HG03175 (cell line): ENCODE measurements at regions not wholly inside any gene's neighbourhood (a gene's known extent, or its start where the extent isn't known, plus 50 kb on each side); places are given as distances from the start of the nearest gene placed in this dataset.
"Not testable (repeated sequence)": the region's sequence is repeated elsewhere in the genome, so short reads cannot be mapped to it uniquely, and the experiment has no call there.

Experiments used
- ATAC-seq: cut with Tn5 transposase; IDR thresholded peaks from one replicate; pipeline ENCODE4 v1.9.1; 2021; ENCODE audit warnings: mild to moderate bottlenecking, moderate library complexity; ENCODE audit not compliant: unreplicated experiment

GRCh38 chr13:61358599-61358998 is 57.0 kb downstream of the PCDH20 start:
- no peak for ATAC-seq

GRCh38 chr13:61350341-61350740 is 65.3 kb downstream of the PCDH20 start:
- ATAC-seq = no peak

GRCh38 chr13:61339054-61339621 is 76.5 kb downstream of the PCDH20 start:
- no peak for ATAC-seq

- ATAC-seq = no peak
Observed at GRCh38 chr13:61316647-61317046, 99.0 kb downstream of the PCDH20 start.

GRCh38 chr13:61294467-61295191 is 121.0 kb downstream of the PCDH20 start:
- ATAC-seq = no peak

- ATAC-seq = no peak
Observed at GRCh38 chr13:61286148-61286745, 129.4 kb downstream of the PCDH20 start.

- no peak for ATAC-seq
Observed at GRCh38 chr13:61277586-61278276, 137.9 kb downstream of the PCDH20 start.

- ATAC-seq = no peak
Observed at GRCh38 chr13:61277088-61277487, 138.6 kb downstream of the PCDH20 start.

- ATAC-seq = no peak
Observed at GRCh38 chr13:61276401-61276800, 139.2 kb downstream of the PCDH20 start.

GRCh38 chr13:61275736-61276135 is 139.9 kb downstream of the PCDH20 start:
- no peak for ATAC-seq

- ATAC-seq = no peak
Observed at GRCh38 chr13:61275251-61275650, 140.4 kb downstream of the PCDH20 start.

- not testable (repeated sequence) for ATAC-seq
Observed at GRCh38 chr13:61266896-61267295, 148.8 kb downstream of the PCDH20 start.

GRCh38 chr13:61261746-61262472 is 153.7 kb downstream of the PCDH20 start:
- ATAC-seq = no peak

- ATAC-seq = no peak
Observed at GRCh38 chr13:61258185-61258584, 157.5 kb downstream of the PCDH20 start.

- ATAC-seq = no peak
Observed at GRCh38 chr13:61255040-61255796, 160.4 kb downstream of the PCDH20 start.

- ATAC-seq = peak; percentile 43
Observed at GRCh38 chr13:61253105-61253877, 162.4 kb downstream of the PCDH20 start.

- ATAC-seq = no peak
Observed at GRCh38 chr13:61252213-61252612, 163.4 kb downstream of the PCDH20 start.

GRCh38 chr13:61247149-61247936 is 168.3 kb downstream of the PCDH20 start:
- peak; percentile 74 for ATAC-seq

GRCh38 chr13:61246351-61246750 is 169.3 kb downstream of the PCDH20 start:
- ATAC-seq = no peak
